Colon (tissue), 2 donors: ENCODE measurements at regions not wholly inside any gene's neighbourhood (a gene's known extent, or its start where the extent isn't known, plus 50 kb on each side); places are given as distances from the start of the nearest gene placed in this dataset.
"Not testable (repeated sequence)": the region's sequence is repeated elsewhere in the genome, so short reads cannot be mapped to it uniquely, and the experiment has no call there.

Experiments
- FAIRE-seq: peaks from 2 replicates; lab custom pipeline; 2012; peaks lifted over from hg19 to GRCh38; lab: Jason Lieb, UNC
- donor health status: control.
- donor health status: control.

DNA sequence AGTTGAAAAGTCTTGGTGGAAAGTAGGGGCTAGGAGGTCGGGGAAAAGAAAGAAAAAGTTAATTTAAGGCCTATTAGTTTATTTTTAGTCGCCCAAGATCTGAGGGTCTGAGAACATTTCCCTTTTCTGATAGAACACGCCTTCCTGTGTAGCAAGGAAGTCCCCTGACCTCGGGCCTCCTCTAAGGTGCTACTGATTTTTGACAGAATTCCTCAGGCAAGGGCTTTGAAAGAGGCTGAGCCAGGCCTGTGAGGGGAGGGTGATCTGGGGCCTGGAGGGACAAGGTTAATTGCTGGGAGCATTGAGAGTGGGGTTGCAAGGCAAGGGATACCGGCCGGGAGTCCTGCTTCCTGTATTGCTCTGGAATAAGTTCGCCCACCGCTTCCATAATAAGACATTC lies 131.4 kb upstream of the MYCN start:
- no peak for FAIRE-seq

DNA sequence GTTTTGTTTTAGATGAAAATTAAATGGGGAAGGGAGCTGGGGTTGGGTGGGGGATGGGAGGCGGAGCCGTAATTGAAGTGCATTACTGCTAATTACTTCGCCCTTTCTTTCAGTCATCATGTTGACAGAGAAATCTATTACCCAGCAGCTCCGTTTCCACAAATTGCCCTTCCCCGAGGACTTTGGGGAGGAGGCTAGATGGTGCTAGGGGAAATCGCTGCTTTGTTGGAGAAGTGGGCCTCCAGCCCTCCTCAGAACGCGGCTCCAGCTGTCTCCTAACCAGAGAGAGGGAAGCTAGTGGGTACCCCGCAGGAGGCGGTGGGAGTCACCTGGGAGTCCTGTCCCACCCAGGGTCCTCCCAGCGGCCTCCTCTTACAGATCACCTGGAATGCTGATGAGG lies 130.9 kb upstream of the MYCN start:
- FAIRE-seq = no peak

DNA sequence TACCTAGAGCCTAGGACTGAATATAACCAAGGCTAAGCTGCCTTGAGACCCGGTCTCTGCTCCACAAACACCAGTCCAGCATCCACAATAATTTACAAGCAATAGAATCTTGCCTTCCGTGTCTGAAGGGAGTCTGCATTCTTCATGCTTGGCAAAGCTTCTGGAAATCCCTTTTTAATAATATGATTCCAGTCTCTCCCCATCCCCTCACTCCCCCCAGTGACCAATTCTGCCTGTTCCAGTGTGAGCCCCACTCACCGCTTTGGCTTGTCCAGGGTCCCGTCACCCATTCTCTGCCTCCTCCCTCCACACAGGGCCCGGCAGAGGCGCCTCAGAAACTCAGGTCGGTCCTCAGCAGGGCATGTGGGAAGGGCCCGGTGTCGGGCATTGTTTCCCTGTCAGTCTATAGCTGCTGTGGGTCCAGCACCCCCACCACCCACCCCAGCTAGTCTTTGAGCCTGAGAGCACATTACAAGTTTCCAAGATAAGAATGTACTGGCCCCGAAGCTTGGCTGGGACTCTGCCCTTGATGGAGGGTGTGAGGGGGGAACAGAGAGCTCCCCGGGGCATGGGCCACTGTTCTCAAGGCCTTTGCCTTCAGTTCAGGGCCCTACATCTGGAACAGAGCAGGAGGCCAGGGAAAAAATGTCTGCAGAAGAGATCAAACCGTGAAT lies 129.7 kb upstream of the MYCN start:
- no peak for FAIRE-seq

DNA sequence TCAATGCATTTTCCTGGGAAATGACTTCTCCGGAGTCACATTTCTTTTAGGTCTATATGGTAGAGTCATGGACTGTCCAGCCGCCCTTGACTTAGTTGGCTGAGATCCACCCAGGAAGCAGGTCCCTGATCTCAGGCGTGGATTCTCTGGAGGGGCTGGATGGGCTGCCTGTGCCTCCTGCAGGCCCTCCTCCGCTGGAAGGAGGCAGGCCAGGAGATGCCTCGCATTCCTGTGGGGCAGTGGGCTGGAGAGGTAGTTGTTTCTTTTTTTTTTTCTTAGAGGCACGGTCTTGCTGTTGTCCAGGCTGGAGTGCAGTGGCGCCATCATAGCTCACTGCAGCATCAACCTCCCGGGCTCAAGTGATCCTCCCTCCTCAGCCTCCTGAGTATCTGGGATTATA lies 129.0 kb upstream of the MYCN start:
- no peak for FAIRE-seq

DNA sequence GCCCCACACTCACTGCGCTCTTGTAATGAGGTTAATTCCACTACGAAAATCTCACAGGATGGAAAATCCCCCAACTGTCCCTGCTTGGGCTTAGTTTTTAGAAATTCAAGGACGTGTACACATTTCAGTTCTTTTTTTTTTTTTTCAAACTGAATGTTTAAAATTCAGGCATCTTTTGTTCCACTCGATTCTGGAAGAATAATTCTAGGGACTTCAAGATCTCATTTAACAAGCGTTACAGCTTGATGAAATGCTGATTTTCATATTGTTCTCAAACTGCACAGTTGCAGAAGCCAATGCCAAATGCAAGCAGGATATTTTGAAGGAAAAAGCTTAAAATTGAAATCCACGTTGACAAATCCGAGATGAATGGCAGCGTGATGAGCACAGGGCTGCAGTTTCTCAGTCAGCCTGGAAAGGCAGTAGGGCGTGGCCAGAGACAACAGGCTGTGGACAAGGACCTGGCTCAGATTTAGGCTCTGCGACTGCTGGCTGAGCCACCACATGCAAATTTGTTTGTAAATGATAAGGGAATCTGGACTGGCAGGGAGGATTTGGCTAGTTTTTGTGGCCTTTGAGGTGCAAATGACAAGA lies 128.1 kb upstream of the MYCN start:
- FAIRE-seq = no peak

DNA sequence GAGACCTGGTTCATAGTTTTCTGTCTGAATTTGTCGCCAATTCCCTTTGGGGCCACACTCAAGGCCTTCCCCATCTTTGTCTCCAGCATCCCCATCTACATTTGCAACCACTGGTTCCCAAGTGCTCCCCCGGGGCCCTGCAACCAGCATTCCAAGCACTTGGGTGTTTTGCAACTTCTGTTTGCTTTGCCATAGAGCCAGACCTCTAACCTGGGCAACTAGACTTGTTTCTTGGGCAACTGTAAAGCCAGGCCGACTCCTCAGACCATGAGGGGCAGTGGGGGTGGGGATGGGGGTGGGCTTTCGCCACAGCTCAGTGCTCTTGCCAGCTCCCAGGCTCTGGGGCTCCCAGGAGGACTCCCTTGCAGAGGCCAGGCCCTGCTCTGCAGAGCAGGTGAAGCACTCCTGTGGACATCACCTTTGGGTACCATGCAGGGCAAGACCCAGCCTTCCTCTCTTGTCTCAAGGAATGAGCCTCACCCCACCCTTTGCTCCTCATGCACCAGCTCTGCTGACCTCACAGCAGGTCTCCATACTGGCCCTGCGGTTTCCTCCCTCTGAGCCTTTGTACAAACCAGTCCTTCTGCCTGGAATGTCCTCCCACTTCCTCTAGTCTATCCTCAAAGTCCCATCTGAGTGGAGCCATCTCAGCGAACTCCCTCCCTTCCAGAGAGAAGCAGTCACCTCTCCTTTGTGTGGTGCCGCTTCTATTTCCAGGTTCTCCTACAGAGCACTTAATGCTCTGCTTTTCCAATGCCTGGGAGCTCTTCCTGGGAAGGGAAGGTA lies 126.7 kb upstream of the MYCN start:
- FAIRE-seq = no peak

DNA sequence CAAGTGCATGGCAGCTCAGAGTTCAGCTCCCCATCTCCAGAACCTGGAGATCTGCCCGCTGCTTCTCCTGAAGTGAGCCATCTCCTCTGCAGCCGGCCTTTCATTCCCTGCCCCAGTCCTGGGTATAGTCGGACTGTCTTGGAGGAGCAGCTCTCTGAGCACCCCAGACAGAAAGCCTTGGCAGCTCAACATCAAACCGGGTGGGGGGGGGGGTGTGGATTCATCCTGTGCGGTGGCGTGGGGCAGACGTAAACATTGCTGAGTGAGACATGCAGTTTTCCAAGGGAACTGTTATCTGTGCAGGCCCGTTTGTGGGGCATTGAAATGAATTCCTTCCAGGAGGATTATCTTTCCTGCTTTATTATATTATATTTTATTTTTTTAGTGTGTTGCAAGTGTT lies 125.9 kb upstream of the MYCN start:
- FAIRE-seq = no peak

DNA sequence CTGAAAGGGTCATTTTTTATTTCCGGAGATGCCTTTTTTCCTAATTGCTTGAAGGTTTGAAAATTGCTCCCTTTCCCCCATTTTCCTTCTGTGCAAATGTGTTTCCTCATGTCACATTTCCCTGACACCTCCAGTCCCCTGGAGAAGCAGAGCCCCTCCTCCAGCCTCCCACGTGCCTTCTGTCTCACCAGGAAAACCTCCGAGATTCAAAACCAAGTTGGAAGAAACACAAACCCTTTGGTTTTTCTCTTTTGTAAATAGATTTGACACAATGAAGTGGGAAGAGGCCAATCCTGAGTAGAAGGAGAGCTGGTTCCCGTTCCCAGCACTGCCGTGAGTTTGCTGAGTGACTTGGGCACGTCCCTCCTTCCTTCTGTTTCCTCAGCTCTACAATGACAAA lies 125.4 kb upstream of the MYCN start:
- no peak for FAIRE-seq

DNA sequence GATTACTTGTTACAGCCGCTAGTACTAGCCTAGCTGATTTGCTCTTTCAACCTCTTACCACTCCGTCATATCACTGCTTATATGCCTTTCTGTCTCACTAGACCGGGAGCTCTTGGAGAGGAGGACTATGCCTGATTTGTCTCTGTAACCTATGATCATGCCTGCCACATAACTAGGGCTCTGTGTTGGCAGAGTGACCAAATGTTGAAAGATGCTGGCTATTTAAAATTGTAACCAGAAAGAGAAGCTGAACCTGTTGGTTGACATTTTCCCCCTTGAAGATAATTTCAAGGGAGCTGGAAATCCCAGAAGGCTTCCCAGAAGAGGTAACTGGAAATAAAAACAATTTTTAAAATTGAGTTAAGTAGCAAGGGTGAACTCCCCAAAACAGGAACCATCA lies 124.1 kb upstream of the MYCN start:
- no peak for FAIRE-seq

DNA sequence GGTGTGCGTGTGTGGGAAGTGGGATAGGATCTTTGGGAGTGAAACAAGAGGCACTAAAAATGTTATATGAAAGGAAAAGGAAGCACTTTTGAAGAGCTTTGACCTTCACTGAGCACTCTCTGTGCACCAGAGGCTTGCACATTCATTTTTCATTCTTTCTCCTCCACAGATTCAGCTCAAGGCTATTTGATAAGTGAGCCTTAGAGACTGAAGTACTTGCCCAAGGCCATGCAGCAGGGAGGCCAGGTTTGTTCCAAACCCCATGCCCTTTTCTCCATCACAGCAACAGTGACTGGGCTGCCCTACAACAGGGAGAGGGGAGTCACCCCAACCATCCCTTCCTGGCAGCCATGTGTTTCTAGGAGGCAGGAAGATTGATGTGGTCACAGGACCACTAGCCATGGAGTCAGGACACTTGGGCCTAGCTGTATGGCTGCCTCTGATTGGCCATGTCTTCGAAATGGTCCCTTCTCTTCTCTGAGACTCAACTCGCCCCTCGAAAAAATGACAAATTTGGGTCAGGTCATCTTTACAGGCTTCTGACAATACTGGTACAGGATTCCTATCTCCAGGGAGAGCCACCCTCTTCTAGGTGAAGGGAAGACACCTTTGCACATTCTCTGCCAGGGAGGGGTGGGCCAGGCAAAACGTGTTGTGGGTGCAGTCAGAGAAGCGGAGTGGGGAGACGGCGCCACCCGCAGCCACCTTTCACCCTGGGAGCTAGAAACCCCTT lies 123.5 kb upstream of the MYCN start:
- no peak for FAIRE-seq

DNA sequence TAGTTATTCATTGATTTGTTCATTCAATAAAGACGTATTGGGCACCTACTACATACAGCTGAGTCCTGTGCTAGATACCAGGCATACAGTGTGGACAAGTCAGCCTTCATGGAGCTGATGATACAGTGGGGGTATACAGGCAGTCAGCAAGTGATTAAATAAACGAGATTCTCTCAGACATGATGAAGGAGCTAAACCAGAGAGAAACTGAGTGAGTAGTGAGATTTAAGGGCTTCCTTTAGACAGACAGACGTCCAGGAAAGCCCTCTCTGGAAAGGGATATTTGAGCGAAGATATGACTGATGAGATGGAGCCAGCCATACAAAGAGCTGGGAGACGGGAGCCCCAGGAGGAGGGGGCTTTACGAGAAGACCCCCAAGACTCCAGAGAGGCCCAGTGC lies 122.6 kb upstream of the MYCN start:
- FAIRE-seq = no peak

DNA sequence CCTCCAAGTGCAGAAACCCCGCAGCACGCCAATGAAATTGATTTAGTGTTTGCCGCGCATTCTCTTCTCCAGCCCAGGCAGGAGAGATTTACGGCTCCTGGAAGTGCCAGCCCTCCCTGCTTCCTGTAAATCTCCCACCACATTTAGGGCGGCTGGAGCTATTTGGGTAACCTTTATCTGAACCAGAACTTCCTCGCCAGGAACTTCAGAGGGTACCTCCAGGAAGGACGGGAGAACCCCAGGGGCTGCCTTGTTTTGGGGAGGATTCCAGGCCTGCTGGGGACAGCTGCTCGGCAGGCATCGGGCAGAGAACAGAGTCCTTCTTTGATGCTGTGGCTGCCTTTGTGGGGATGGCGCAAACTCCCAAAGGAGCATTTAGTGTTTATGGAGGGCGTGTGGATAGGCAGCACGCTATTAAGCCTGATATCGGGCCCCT lies 122.0 kb upstream of the MYCN start:
- no peak for FAIRE-seq

DNA sequence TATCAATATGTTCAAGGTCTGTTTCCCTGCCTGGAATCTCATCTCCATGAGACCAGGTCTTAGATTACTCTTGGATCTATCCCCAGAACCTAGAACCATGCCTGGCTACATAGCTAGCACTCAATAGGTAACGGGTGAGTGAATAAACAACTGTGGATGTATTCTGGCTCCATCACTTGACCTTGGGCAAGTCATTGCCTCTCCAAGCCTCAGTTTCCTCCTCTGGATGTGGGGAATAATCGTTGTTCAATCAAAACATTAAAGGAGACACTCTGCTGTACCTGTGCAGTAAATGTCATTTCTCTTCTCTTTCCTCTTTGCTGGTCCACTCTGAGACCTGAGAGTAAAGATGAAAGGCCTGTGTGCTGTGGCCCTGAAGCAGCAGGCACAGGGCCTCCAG lies 121.5 kb upstream of the MYCN start:
- FAIRE-seq = no peak

DNA sequence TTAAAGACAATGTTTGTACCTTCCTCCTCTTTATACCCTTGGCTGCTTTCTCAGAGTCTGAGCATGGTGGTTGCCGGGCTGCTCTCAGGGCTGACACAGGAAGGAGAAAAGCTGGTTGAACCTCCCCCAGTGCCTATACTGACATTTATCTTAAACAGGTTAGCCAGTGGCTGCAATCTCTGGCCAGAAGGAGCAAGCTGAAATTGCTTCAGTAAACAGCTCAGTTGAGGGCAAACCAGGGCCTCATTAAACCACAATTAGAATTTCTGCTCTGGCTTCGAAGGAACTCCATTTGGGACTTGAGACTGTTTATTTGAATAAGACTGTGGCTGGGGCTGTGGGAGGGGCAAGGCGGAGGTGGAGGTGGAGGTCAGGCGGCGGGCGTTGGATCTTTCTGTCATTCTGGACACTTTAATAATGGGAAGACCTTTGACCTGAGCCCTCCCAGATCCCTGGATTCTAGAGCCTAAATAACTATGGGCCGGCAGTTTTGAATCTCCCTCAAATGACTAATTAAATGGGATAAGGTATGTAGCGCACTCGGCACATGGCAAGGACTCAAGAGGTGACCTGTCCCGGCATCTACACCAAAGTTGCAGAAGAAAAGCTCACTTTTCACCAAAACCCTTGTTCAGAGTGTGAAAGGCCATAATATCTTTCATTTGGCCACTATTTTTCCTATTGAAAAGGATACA lies 120.6 kb upstream of the MYCN start:
- FAIRE-seq = no peak

DNA sequence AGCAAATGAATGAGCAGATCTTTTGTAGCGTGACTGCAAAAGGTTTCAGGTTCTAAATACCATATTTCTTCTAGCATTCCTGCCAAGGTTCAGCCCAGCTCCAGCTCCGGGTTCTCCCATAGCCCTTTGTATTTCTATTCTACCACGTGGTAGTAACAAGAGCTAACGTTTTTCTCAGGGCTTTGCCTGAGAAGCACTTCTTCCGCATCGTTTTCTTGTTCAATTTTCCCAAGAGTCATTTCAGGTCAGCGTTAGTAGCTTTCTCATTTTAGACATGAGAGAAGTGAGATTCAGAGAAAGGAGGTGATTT lies 120.1 kb upstream of the MYCN start:
- no peak for FAIRE-seq

DNA sequence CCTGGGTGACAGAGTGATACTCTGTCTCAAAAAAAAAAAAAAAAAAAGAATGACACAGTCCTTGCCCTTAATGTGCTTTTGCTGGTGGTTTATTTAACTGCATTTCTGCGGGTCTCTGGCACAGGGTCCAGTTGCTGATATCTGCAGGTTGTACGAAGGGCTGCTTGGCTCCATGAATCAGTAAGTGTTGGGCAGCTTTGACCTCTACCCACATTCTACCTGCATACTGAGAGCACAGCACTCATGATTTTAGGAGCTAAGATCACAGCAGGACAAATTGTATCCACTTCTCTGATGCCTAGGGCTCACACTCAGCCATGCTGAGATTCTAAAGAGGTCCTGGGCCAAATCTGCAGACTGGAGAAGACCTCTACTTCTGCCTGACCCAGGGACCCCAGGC lies 119.4 kb upstream of the MYCN start:
- no peak for FAIRE-seq

DNA sequence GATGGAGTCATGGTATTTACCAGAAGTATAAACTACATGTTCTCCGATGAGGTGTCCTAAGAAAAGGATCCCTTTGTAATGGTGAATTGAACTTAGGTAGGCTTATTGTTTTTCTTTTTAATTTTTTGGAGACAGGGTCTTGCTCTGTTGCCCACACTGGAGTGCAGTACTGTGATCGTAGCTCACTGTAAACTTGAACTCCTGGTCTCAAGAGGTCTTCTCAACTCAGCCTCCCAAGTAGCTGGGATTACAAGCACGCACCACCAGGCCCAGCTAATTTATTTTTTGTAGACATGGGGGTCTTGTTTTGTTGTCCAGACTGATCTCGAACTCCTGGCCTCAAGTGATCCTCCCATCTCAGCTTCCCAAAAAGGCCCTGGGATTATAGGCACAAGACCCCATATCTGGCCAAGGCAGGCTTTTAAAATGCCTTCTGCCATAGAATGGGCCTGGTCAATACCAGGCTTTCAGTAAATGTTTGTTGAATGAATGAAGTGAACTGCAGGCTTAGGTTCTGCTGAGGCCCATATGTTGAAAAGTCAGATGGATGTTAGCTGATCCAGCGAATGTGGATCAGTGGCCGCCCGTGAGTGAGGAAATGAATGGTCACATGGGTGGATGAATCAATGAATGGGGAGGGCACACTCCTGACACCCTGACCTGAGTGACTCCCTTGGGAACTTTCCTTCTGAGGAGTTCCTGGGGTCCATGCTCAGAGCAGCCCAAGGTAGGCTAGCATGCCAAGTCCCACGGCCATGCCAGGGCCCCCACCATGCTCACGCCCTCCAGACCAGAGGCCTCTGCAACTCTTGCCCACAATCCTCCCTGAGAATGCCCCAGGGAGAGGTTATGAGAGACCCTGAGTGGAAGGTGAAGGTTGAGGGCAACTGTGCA lies 118.0 kb upstream of the MYCN start:
- no peak for FAIRE-seq

DNA sequence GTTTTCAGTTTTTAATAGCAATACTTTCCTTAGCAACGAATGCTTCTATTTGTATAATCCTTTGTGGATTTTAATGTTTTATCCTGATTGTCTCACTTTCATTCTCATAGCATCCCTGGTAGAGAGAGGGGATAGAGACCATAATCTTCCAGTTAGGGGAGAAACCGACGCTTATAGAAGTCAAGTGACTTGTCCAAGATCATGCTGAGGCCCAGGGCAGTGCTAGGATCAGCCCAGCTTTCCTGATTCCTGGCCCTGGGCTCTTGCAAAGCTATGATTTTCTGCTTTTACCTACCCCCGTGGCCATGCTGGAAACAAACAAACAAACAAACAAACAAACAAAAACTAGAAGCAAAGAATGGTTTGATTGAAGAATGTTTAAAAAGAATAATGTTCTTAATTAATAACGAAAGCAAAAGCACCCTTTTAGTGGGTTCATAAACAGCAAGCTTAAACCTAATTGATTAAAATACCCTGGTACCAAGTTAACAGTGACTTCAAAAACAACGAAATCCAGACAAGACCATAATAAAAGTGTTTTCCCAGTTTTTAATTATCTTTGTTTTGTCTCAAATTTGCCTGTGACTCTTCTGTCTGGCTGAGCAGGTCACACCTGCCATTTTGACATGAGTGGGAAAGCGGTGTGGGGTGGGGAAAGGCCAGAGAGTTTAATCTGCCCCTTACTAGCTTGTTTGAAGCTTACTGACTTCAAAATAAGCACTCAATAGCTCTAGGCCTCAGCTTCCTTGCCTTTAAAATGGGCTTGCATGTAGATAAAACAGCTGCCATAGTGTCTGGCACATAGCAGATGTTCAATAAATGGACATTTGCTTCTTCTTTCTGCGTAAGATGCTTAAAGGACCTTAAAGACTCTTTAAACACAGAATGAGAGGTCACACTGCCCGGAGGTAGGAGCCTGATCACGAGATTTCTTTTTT lies 116.6 kb upstream of the MYCN start:
- no peak for FAIRE-seq

DNA sequence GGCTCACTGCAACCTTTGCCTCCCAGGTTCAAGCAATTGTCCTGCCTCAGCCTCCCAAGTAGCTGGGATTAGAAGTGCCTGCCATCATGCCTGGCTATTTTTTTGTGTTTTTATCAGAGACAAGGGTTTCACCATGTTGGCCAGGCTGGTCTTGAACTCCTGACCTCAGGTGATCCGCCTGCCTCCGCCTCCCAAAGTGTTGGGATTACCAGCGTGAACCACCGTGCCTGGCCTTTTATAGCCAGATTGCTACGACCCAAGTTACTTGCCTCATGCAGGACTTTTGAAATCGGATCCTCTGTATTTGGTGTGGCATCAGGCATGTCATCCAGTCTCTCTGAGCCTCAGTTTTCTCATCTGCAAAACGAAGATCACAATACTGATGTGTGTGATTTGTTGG lies 115.9 kb upstream of the MYCN start:
- not testable (repeated sequence) for FAIRE-seq

DNA sequence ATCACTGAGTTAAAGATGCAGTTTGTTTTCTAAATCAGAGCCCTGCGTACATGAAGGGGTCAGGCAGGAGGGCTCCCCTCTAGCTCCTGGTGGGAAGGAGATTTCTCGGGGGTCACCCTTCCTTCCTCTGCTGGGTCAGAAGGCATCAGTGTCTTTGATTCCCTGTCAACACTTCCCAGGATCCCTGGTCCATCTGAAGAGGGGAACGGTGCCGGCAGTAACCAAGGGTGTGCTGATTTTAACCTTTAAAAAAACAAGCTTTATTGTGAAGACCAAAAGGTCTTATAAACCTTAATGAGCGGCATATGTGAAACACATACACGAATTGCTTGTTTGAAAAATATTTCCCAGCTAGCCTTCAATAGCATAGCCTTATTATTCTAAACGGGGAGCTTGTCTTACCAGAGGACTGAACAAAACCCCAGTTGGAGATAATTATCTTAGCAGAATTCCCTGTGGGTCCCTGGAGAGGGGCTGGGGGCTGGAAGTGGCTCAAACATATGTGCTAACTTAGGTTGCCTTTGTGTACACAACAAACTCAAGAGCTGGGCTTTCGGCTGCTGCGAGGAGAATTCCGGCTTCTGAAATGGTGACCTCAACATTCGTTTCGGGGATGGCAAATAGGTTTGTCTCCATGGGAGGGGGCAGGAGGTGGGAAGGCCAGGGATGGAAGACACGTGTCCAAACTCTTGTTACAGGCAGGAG lies 114.9 kb upstream of the MYCN start:
- no peak for FAIRE-seq
